ENCODE measurements at regions not wholly inside any gene's neighbourhood (a gene's known extent, or its start where the extent isn't known, plus 50 kb on each side); places are given as distances from the start of the nearest gene placed in this dataset.

DNA sequence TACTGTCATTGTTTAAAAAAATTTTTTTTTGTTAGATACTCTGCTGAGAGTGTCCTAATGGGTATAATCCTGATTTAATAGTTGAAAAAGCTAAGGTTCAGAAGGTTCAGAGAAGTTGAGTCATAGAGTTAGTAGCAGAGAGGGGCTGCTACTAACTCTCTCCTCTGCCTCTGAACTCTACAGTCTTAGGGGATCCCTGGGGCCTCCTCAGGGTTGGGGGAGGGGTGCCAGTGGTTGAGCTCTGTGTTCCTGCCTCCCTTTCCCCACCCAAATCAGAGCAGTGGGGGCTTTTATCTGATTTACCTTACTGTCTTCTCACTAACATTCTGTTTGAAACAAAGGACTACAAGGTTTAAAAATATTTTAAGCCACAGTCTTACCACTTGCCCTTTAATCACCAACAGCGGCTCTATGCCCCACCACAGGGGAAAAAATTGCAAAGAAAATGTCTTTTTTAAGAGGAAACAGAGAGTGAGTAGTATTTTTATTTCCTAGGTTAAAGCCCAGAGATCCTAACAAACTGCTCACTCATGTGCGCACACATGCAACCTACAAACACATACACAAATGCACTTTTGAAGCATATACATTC lies 102.2 kb upstream of the ATP6AP2 start:
- TF ChIP-seq CTCF (IDR thresholded peaks at IDR 0.05; ENCODE audit: insufficient read depth, low read length, poor library complexity, severe bottlenecking) (no peak), EZH2phosphoT487 (conservative IDR thresholded peaks at IDR 0.05; ENCODE audit: low read length) (no peak)

Measured in SU-DHL-6 (cell line).